ENCODE measurements at regions not wholly inside any gene's neighbourhood (a gene's known extent, or its start where the extent isn't known, plus 50 kb on each side); places are given as distances from the start of the nearest gene placed in this dataset.

GRCh38 chr21:20341431-20341830, 656.8 kb upstream of the NCAM2 start:
- no peak for DNase-seq (ENCODE audit: low read depth)
- TF ChIP-seq CTCF (conservative IDR thresholded peaks at IDR 0.05; ENCODE audit: low read depth, low read length), result no peak
- H3K4me3 ChIP-seq (ENCODE audit: low read depth, low read length), result no peak overlapping the region

- TF ChIP-seq CTCF (conservative IDR thresholded peaks at IDR 0.05; ENCODE audit: low read depth, low read length), result no peak
- H3K4me3 ChIP-seq (ENCODE audit: low read depth, low read length), result no peak overlapping the region
- no peak for DNase-seq (ENCODE audit: low read depth)
Measured at GRCh38 chr21:20343186-20343585, 655.0 kb upstream of the NCAM2 start.

- no peak for DNase-seq (ENCODE audit: low read depth)
- H3K4me3 ChIP-seq (ENCODE audit: low read depth, low read length), result no peak overlapping the region
- no peak for TF ChIP-seq CTCF (conservative IDR thresholded peaks at IDR 0.05; ENCODE audit: low read depth, low read length)
Measured at GRCh38 chr21:20351138-20351537, 647.1 kb upstream of the NCAM2 start.

GRCh38 chr21:20353351-20353750, 644.9 kb upstream of the NCAM2 start:
- TF ChIP-seq CTCF (conservative IDR thresholded peaks at IDR 0.05; ENCODE audit: low read depth, low read length), result no peak
- no peak for DNase-seq (ENCODE audit: low read depth)
- no peak overlapping the region for H3K4me3 ChIP-seq (ENCODE audit: low read depth, low read length)

GRCh38 chr21:20373031-20373430, 625.2 kb upstream of the NCAM2 start:
- no peak overlapping the region for H3K4me3 ChIP-seq (ENCODE audit: low read depth, low read length)
- TF ChIP-seq CTCF (conservative IDR thresholded peaks at IDR 0.05; ENCODE audit: low read depth, low read length), result no peak

GRCh38 chr21:20377250-20377649, 621.0 kb upstream of the NCAM2 start:
- no peak for DNase-seq (ENCODE audit: low read depth)
- TF ChIP-seq CTCF (conservative IDR thresholded peaks at IDR 0.05; ENCODE audit: low read depth, low read length), result no peak
- no peak overlapping the region for H3K4me3 ChIP-seq (ENCODE audit: low read depth, low read length)

More at GRCh38 chr21:20373031-20373430, 625.2 kb upstream of the NCAM2 start:
- no peak for DNase-seq (ENCODE audit: low read depth)

- TF ChIP-seq CTCF (conservative IDR thresholded peaks at IDR 0.05; ENCODE audit: low read depth, low read length), result no peak
Measured at GRCh38 chr21:20388400-20388799, 609.8 kb upstream of the NCAM2 start.

More at GRCh38 chr21:20388400-20388799, 609.8 kb upstream of the NCAM2 start:
- no peak for DNase-seq (ENCODE audit: low read depth)
- H3K4me3 ChIP-seq (ENCODE audit: low read depth, low read length), result no peak overlapping the region
